HG03280 (cell line): ENCODE measurements at regions not wholly inside any gene's neighbourhood (a gene's known extent, or its start where the extent isn't known, plus 50 kb on each side); places are given as distances from the start of the nearest gene placed in this dataset.
"Not testable (repeated sequence)": the region's sequence is repeated elsewhere in the genome, so short reads cannot be mapped to it uniquely, and the experiment has no call there.

Experiments used
- ATAC-seq: cut with Tn5 transposase; IDR thresholded peaks from one replicate; pipeline ENCODE4 v1.9.1; 2021; ENCODE audit warnings: mild to moderate bottlenecking, moderate library complexity; ENCODE audit not compliant: unreplicated experiment

GRCh38 chr13:33410619-33411018 is 125.1 kb upstream of the STARD13 start:
- ATAC-seq: no peak

DNA sequence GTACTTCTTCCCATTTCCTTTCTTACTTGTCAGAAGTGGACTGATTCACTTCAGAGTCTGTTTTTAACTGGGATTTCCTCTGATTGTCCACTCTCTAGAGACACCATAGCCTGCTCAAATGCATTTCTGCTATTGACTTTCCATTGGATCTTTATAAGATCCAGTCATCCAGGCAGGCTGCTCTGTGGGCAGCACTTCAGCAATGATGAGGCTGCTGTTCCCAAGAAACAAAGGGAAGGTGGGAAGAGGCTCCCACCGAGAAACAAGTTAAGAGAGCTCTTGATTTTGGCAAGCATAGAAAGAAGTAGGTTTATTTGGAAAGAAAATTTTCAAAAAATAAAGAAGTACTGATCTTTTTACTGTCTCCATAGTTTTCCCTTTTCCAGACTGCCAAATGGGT is 125.8 kb upstream of the STARD13 start:
- ATAC-seq: no peak

DNA sequence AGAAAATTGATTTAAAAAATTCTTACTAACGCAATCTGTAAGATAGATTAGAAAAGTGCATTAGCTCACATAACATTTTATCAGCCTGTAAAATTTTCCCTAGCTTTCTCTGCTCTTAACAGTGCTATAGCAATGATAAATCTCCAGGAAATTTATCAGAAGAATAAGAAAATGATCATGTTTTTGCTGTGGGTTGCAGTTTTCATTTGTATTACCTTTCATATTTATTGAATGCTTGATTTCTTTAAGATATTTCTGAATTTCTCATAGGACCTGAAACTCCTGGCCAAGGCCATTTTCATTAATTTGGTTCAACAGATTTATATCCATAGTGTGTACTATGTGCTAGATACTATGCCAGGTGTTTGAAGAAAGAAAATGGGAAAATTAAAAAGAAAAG is 130.3 kb upstream of the STARD13 start:
- ATAC-seq: no peak

DNA sequence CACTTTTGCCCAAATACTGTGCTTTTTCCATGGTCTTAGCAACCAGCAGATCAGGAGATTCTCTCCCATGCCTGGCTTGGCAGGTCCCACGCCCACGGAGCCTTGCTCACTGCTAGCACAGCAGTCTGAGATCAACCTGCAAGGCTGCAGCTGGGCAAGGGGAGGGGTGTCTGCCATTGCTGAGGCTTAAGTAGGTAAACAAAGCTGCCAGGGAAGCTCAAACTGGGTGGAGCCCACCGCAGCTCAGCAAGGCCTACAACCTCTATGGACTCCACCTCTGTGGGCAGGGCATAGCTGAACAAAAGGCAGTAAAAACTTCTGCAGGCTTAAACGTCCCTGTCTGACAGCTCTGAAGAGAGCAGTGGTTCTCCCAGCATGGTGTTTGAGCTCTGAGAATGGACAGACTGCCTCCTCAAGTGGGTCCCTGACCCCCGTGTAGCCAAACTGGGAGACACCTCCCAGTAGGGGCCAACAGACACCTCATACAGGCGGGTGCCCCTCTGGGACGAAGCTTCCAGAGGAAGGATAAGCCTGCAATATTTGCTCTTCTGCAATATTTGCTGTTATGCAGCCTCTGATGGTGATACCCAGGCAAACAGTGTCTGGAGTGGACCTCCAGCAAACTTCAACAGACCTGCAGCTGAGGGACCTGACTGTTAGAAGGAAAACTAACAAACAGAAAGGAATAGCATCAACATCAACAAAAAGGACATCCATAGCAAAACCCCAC is 132.8 kb upstream of the STARD13 start:
- not testable (repeated sequence) for ATAC-seq

DNA sequence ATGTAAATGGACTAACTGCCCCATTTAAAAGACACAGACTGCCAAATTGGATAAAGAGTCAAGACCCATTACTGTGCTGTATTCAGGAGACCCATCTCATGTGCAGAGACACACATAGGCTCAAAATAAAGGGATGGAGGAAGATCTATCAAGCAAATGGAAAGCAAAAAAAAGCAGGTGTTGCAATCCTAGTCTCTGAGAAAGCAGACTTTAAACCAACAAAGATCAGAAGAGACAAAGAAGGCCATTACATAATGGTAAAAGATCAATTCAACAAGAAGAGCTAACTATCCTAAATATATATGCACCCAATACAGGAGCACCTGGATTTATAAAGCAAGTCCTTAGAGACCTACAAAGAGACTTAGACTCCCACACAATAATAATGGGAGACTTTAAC is 134.6 kb upstream of the STARD13 start:
- not testable (repeated sequence) for ATAC-seq

GRCh38 chr13:33426131-33426530 is 140.6 kb upstream of the STARD13 start:
- ATAC-seq: no peak

DNA sequence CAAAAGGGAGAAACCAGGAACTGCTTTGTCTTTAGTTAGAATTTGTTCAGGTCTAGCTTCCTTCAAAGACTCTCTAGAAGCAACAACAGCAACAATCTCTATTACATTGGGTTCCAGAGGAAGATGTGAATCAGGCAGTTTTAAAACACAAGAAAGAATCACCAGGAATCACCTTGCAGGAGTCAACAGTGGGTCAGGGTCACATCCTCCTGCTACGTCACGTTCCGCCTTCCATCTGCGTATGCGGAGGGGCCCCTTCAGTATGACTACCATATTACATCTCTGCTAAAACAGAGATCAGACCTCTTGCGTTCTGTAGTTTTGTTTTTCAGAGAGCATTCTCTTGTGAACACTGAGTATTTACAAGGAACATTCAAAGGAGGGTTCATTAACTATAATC is 147.8 kb upstream of the STARD13 start:
- ATAC-seq: no peak

DNA sequence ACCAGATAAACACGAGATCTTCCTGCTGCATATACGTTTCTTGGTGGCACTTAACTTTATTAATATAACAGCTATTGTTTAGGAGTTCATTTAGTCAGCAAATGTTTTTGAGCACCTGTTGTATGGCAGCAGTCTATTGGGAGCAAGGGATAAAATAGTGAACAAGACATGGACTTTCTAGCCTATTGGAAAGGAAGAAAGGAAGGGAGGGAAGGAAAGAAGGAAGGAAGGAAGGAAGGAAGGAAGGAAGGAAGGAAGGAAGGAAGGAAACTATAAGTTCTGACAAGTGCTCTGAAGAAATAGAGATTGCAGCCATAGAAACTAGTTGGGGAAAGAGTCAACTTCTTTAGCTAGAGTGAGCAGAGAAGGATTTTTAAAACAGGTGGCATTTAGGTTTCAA is 149.1 kb upstream of the STARD13 start:
- ATAC-seq: no peak

DNA sequence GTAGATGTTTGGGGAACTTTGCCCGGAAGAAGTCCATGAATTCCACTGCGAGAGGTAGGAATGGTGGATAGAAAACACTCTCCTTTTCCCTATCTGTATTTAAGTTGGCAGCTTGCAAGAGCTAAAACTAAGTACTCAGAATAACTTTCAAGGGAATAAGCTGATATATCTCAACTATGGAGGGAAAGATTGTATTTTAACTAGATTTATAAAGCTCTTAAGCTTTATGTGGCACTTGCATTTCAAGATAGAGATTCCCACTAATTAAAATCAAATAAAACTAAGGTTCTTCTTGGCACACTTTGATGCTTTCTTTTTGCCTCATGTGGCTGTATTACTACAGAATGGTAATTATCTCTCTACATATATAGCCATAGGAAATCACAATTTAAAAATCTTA is 149.7 kb upstream of the STARD13 start:
- ATAC-seq: no peak

GRCh38 chr13:33438918-33439317 is 153.4 kb upstream of the STARD13 start:
- ATAC-seq: no peak

DNA sequence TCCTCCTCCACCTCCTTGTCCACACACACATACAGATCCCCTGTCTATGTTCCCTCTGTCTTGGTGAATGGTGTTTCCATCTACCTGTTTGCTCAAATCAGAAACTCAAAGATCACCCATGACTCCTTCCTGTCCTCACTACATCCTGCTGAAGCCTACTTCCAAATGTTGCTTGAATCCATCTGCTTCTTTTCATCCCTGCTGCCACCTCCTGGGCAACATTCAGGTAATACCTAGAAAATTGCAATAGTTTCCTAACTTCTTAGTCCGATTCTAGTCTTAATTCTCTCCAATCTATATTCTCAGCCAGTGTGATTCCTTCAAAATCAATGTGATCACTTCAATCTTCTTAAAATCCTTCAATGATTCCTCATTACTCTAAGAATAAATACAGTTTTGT is 155.5 kb upstream of the STARD13 start:
- no peak for ATAC-seq

- no peak for ATAC-seq
Observed at GRCh38 chr13:33445024-33445423, 159.5 kb upstream of the STARD13 start.

GRCh38 chr13:33445476-33445875 is 159.9 kb upstream of the STARD13 start:
- no peak for ATAC-seq

DNA sequence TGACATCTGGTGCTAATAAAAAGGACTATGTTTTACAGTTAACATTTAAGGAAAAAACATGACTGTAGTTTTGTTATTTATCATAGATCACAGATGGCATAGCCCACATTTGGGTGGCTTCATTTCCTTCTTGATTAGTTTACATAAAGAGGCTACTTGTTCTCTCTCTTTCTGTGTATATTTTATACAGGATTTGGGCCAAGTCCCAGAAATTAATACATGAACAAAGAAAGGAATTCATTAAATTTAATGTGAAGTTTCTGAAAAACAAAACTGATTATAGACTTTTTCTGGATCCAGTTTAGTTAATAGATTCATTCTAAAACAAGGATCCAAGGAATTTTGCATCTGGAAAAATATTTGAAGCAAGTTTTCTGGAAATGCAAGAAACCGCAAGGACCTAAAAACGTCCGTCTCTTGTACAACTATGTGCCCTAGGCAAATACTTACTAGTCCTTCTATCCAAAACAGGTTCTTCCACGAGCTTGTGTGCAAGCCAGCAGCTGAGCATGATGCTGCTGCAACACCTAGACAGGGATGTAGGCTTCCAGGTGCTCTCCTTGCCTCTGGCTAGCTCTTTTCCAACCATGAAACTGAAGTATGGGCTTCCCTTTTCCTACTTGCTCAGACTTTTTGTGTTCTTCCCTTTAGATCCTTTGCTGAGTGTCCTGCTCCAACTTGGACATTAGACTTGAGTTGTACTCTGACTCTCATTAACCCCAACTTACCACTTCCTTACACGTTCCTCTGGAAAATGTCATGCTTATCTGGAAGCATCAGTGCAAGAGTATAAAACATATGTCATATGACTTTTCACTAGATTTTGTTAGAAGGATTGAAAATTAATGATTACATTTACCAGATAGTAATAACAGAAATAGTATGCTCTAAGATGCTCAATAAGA is 161.5 kb upstream of the STARD13 start:
- no peak for ATAC-seq

- ATAC-seq: no peak
Observed at GRCh38 chr13:33448889-33449288, 163.3 kb upstream of the STARD13 start.

DNA sequence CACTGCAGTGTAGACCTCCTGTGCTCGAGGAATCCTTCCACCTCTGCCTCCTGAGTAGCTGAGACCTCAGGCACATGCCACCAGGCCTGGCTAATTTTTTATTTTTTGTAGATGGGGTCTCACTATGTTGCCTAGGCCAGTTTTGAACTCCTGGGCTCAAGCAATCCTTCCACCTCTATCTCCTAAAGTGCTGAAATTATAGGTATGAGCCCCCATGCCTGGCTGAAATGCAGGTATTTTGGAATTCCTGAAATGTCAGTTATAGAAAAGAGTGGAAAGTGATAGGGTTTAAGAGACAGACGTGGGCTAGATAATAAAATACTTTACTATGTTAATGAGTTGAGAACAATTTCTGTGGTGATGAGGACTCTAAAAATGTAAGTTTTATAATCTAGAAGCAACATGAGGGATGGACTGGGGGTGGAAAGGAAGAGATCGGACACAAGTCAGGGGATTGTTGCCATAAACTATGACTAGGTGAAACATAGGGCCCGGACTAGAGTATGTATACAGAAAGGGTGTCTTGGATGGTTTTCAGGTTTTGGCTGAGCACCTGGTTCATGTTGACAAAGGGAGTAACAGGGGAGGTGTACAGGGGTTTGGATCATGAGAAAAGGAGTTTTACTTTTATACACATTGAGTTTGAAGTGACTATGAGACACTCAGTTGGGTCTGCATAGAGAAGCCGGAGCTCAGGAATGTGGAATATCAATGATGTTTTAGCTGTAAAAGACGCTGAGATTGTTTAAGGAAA is 165.6 kb upstream of the STARD13 start:
- ATAC-seq: no peak

GRCh38 chr13:33452873-33453517 is 167.4 kb upstream of the STARD13 start:
- ATAC-seq: no peak

DNA sequence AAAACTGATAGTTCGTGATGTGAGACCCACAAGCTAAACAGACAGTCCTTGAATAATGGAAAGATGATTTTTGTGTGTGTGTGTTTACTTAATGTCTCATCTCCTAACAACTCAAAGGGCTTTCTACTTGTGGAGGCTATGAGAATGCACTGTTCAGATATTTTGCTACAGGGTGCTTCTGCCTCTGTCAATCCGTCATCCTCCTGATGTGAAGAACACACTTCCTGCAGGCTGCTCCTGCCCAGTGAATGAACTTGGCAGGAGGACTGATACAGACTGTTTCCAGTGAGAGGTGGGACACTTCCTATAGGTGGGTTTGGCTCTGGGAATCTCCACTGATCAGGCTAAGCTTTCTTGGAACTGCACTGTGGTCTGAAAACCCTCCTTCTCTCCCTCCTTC is 168.4 kb upstream of the STARD13 start:
- no peak for ATAC-seq

GRCh38 chr13:33454844-33455705 is 169.5 kb upstream of the STARD13 start:
- ATAC-seq: no peak

DNA sequence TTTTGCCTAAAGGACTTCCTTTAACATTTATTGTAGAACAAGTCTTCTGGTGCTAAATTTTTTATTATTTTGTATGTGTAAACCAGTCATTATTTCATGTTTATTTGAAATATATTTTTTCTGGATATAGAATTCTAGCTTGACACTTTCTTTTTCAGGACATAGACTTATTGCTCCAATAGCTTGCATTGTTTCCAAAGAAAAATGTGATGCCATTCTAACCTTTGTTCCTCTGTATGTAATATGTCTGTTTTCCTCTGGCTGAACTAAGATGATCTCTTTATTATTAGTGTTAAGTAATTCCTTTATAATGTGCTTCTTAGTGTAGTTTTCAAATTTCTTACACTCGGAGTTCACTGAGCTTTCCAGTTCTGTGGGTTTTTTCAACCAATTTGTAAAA is 174.1 kb upstream of the STARD13 start:
- ATAC-seq: no peak
